ENCODE measurements at regions not wholly inside any gene's neighbourhood (a gene's known extent, or its start where the extent isn't known, plus 50 kb on each side); places are given as distances from the start of the nearest gene placed in this dataset.
"Not testable (repeated sequence)": the region's sequence is repeated elsewhere in the genome, so short reads cannot be mapped to it uniquely, and the experiment has no call there.

- H3K4me3 Mint-ChIP-seq, result no peak overlapping the region
- H3K79me2 ChIP-seq (ENCODE audit: control insufficient read depth, insufficient read depth, low read length), result no peaks in the 10 kb centered on the region
- 41% methylated on average over 2 of the region's 2 CpGs for WGBS (ENCODE audit: insufficient coverage)
- H2AFZ ChIP-seq (ENCODE audit: insufficient read depth, low read depth, low read length, poor library complexity, severe bottlenecking), result no peak overlapping the region
- H3K36me3 ChIP-seq (replicated peaks in 1 of 2; ENCODE audit: control extremely low read depth in 1 of 2, control insufficient read depth in 1 of 2, extremely low read depth in 1 of 2, insufficient read depth in 2 of 2, low read length in 1 of 2), result no peaks in the 10 kb centered on the region
- DNase-seq (no peak), ATAC-seq (ENCODE audit: low read depth) (no peak)
- H3K27ac Mint-ChIP-seq, result no peak overlapping the region
- no peak overlapping the region for H3K27ac ChIP-seq (ENCODE audit: low read length in 2 of 2)
- H3K9me3 Mint-ChIP-seq (ENCODE audit: insufficient read depth), result peaks cover 3% of the 10 kb centered on the region
- no peak overlapping the region for H3K9ac ChIP-seq (ENCODE audit: low read length)
- peaks cover 36% of the 10 kb centered on the region for H3K27me3 Mint-ChIP-seq
- H4K20me1 ChIP-seq (ENCODE audit: control insufficient read depth, insufficient read depth, low read length, poor library complexity, severe bottlenecking), result no peaks in the 10 kb centered on the region
- no peak overlapping the region for H3K4me3 ChIP-seq (ENCODE audit: control extremely low read depth in 1 of 5, extremely low read depth in 1 of 5, insufficient read depth in 1 of 5, low read depth in 2 of 5, low read length in 4 of 5)
- H3K4me2 ChIP-seq (replicated peaks; ENCODE audit: low read depth, low read length, poor library complexity, severe bottlenecking), result no peak overlapping the region
- POLR2A ChIA-PET, result no interaction called here
- CTCF ChIA-PET, result no interaction called here
- no peaks in the 10 kb centered on the region for H3K4me1 ChIP-seq (ENCODE audit: control insufficient read depth in 2 of 2, insufficient read depth in 2 of 2, low read length in 2 of 2)
- intact Hi-C loops (cut with micrococcal nuclease), result no loop called here
- no peaks in the 10 kb centered on the region for H3K4me1 Mint-ChIP-seq
- TF ChIP-seq CTCF (IDR thresholded peaks at IDR 0.05) (no peak), EZH2 (IDR thresholded peaks at IDR 0.05; ENCODE audit: borderline replicate concordance, insufficient read depth, low read depth, low read length, poor library complexity, severe bottlenecking) (no peak)
- H3K9me3 ChIP-seq (ENCODE audit: control extremely low read depth in 1 of 3, control insufficient read depth in 2 of 3, insufficient read depth in 1 of 3, low read length in 2 of 3), result peaks cover 0 to 13% (median 3%) of the 10 kb centered on the region in 3 donors
- H3K27me3 ChIP-seq (replicated peaks in 1 of 4; ENCODE audit: control extremely low read depth in 1 of 4, control insufficient read depth in 3 of 4, insufficient read depth in 4 of 4, low read length in 3 of 4), result peaks cover 0 to 7% (median 0%) of the 10 kb centered on the region in 4 experiments
Measured at GRCh38 chr17:33955461-33955860, 299.6 kb upstream of the CCL2 start.

GRCh38 chr17:33959098-33959497 is 296.0 kb upstream of the CCL2 start:
- peaks cover 27% of the 10 kb centered on the region for H3K27me3 Mint-ChIP-seq
- ATAC-seq (ENCODE audit: low read depth); H3K27ac ChIP-seq (ENCODE audit: low read length in 2 of 2); POLR2A ChIA-PET; H3K9ac ChIP-seq (ENCODE audit: low read length); H3K4me2 ChIP-seq (replicated peaks; ENCODE audit: low read depth, low read length, poor library complexity, severe bottlenecking); H3K27ac Mint-ChIP-seq; H3K79me2 ChIP-seq (ENCODE audit: control insufficient read depth, insufficient read depth, low read length); H3K27me3 ChIP-seq (replicated peaks in 1 of 4; ENCODE audit: control extremely low read depth in 1 of 4, control insufficient read depth in 3 of 4, insufficient read depth in 4 of 4, low read length in 3 of 4); H3K4me3 Mint-ChIP-seq; H4K20me1 ChIP-seq (ENCODE audit: control insufficient read depth, insufficient read depth, low read length, poor library complexity, severe bottlenecking); H2AFZ ChIP-seq (ENCODE audit: insufficient read depth, low read depth, low read length, poor library complexity, severe bottlenecking); intact Hi-C loops (cut with micrococcal nuclease); H3K9me3 Mint-ChIP-seq (ENCODE audit: insufficient read depth); H3K4me3 ChIP-seq (ENCODE audit: control extremely low read depth in 1 of 5, extremely low read depth in 1 of 5, insufficient read depth in 1 of 5, low read depth in 2 of 5, low read length in 4 of 5); DNase-seq; CTCF ChIA-PET; H3K36me3 ChIP-seq (replicated peaks in 1 of 2; ENCODE audit: control extremely low read depth in 1 of 2, control insufficient read depth in 1 of 2, extremely low read depth in 1 of 2, insufficient read depth in 2 of 2, low read length in 1 of 2): not testable (repeated sequence)
- H3K4me1 Mint-ChIP-seq, result peaks cover 12% of the 10 kb centered on the region
- peaks cover 11 to 14% of the 10 kb centered on the region in 2 donors for H3K4me1 ChIP-seq (ENCODE audit: control insufficient read depth in 2 of 2, insufficient read depth in 2 of 2, low read length in 2 of 2)
- peaks cover 0 to 13% (median 3%) of the 10 kb centered on the region in 3 donors for H3K9me3 ChIP-seq (ENCODE audit: control extremely low read depth in 1 of 3, control insufficient read depth in 2 of 3, insufficient read depth in 1 of 3, low read length in 2 of 3)
